Keratinocyte (primary cell): ENCODE measurements at regions not wholly inside any gene's neighbourhood (a gene's known extent, or its start where the extent isn't known, plus 50 kb on each side); places are given as distances from the start of the nearest gene placed in this dataset.

Experiments
- DNase-seq: peaks from one replicate; pipeline ENCODE4 v3.0.0-alpha.2; 2011; ENCODE audit warnings: low read depth, missing footprints, low spot score
- FAIRE-seq: peaks from 2 replicates; lab custom pipeline; 2011; peaks lifted over from hg19 to GRCh38; lab: Jason Lieb, UNC
- H2AFZ ChIP-seq: 2 replicates; pipeline ENCODE4 v1.6.0; 2012; ENCODE audit warnings: low read length, control low read depth, inconsistent platforms; ENCODE audit not compliant: control insufficient read depth
- H3K27ac ChIP-seq: 2 replicates; pipeline ENCODE4 v1.5.1; 2011; ENCODE audit warnings: low read length; ENCODE audit not compliant: control insufficient read depth, insufficient read depth
- H3K27me3 ChIP-seq: 3 replicates; pipeline ENCODE4 v1.6.0; 2011; ENCODE audit warnings: low read length; ENCODE audit not compliant: control insufficient read depth, insufficient read depth; ENCODE audit errors: extremely low read depth
- H3K36me3 ChIP-seq, 2 experiments: 2 replicates in 1 of 2; 3 replicates in 1 of 2; pipeline ENCODE4 v1.5.1; 2011; ENCODE audit warnings: low read length in 2 of 2, mild to moderate bottlenecking in 1 of 2; ENCODE audit not compliant: control insufficient read depth in 2 of 2, insufficient read depth in 2 of 2; ENCODE audit errors: extremely low read depth in 1 of 2
- H3K4me1 ChIP-seq: 3 replicates; pipeline ENCODE4 v1.5.1; 2011; ENCODE audit warnings: low read length; ENCODE audit not compliant: control insufficient read depth, insufficient read depth; ENCODE audit errors: extremely low read depth
- H3K4me2 ChIP-seq: 3 replicates; pipeline ENCODE4 v1.6.0; 2011; ENCODE audit warnings: low read depth, low read length; ENCODE audit not compliant: control insufficient read depth, insufficient read depth; ENCODE audit errors: extremely low read depth
- H3K4me3 ChIP-seq, 3 experiments: fragments of 200-600 bp in 1 of 3; sonication (generic) in 1 of 3; 2 replicates in 2 of 3; 3 replicates in 1 of 3; pipeline ENCODE4 v1.5.1; 2011 to 2016; ENCODE audit warnings: low read length in 3 of 3, mild to moderate bottlenecking in 3 of 3, control low read depth in 2 of 3, inconsistent platforms in 1 of 3, low read depth in 1 of 3, mixed read lengths in 1 of 3, mixed run types in 1 of 3, moderate library complexity in 1 of 3; ENCODE audit not compliant: control insufficient read depth in 2 of 3, insufficient read depth in 2 of 3; ENCODE audit errors: extremely low read depth in 1 of 3
- H3K79me2 ChIP-seq: 2 replicates; pipeline ENCODE4 v1.6.0; 2012; ENCODE audit warnings: low read length; ENCODE audit not compliant: control insufficient read depth, insufficient read depth
- H3K9ac ChIP-seq: 3 replicates; pipeline ENCODE4 v1.6.0; 2011; ENCODE audit warnings: low read length; ENCODE audit not compliant: control insufficient read depth, insufficient read depth; ENCODE audit errors: extremely low read depth
- H3K9me1 ChIP-seq: 3 replicates; pipeline ENCODE4 v1.6.0; 2011; ENCODE audit warnings: low read length; ENCODE audit not compliant: control insufficient read depth, insufficient read depth; ENCODE audit errors: extremely low read depth
- H3K9me3 ChIP-seq: 2 replicates; pipeline ENCODE4 v1.5.1; 2012; ENCODE audit warnings: low read depth, low read length; ENCODE audit not compliant: control insufficient read depth
- H4K20me1 ChIP-seq: 3 replicates; pipeline ENCODE4 v1.6.0; 2011; ENCODE audit warnings: low read length; ENCODE audit not compliant: control insufficient read depth, insufficient read depth; ENCODE audit errors: extremely low read depth
- CTCF ChIP-seq, 3 experiments: IDR thresholded peaks in 1 of 3; conservative IDR thresholded peaks in 1 of 3; optimal IDR thresholded peaks in 1 of 3; 2 replicates in 2 of 3; 3 replicates in 1 of 3; pipeline versions ENCODE3 to v1.5.1; 2011; ENCODE audit warnings: low read length in 3 of 3, mild to moderate bottlenecking in 3 of 3, moderate library complexity in 2 of 3, control low read depth in 1 of 3, inconsistent platforms in 1 of 3; ENCODE audit not compliant: insufficient read depth in 2 of 3; ENCODE audit errors: extremely low read depth in 1 of 3
- EZH2 ChIP-seq: IDR thresholded peaks from one replicate; pipeline ENCODE4 v1.6.1; 2012; ENCODE audit warnings: inconsistent platforms, mild to moderate bottlenecking, low read length, moderate library complexity
- dilution Hi-C: fragments of 300-500 bp; cut with MboI; formaldehyde crosslinking; loops from one replicate; pipeline ENCODE4 v1.7.0; 2020; ENCODE audit warnings: low sequenced_read_pairs; ENCODE audit not compliant: extremely low pct_ligation_motif_present

- Histone ChIP-seq H3K9me3 (no peaks in the 10 kb centered on the region), H3K4me2 (no peak overlapping the region), H3K79me2 (no peaks in the 10 kb centered on the region), H2AFZ (no peak overlapping the region), H3K27ac (no peak overlapping the region), H3K27me3 (no peaks in the 10 kb centered on the region), H3K4me3 (no peak overlapping the region), H3K4me1 (peaks cover 11% of the 10 kb centered on the region), H3K9me1 (no peaks in the 10 kb centered on the region), H3K36me3 (no peaks in the 10 kb centered on the region), H3K9ac (no peak overlapping the region), H4K20me1 (no peaks in the 10 kb centered on the region)
- FAIRE-seq (no peak), DNase-seq (no peak)
- dilution Hi-C loops, result no loop called here
- TF ChIP-seq CTCF (optimal IDR thresholded peaks at IDR 0.05 in 1 of 3, IDR thresholded peaks at IDR 0.05 in 1 of 3, conservative IDR thresholded peaks at IDR 0.05 in 1 of 3; ENCODE audit: extremely low read depth in 1 of 3, insufficient read depth in 2 of 3, low read length in 3 of 3) (no peak), EZH2 (no peak)
These were observed 105.7 kb upstream of the KL start for GRCh38 chr13:32910530-32910929.

- no peak overlapping the region for H3K27ac ChIP-seq
- no peaks in the 10 kb centered on the region for H4K20me1 ChIP-seq
- peaks cover 2% of the 10 kb centered on the region for H3K9me3 ChIP-seq
- H3K9ac ChIP-seq, result no peak overlapping the region
- no peaks in the 10 kb centered on the region for H3K79me2 ChIP-seq
- H3K27me3 ChIP-seq, result no peaks in the 10 kb centered on the region
- H3K4me1 ChIP-seq, result peaks cover 3% of the 10 kb centered on the region
- H3K4me3 ChIP-seq, result no peak overlapping the region
- DNase-seq (no peak), FAIRE-seq (peak; percentile 85)
- no peaks in the 10 kb centered on the region for H3K36me3 ChIP-seq
- H2AFZ ChIP-seq, result no peak overlapping the region
- TF ChIP-seq EZH2 (no peak), CTCF (optimal IDR thresholded peaks at IDR 0.05 in 1 of 3, IDR thresholded peaks at IDR 0.05 in 1 of 3, conservative IDR thresholded peaks at IDR 0.05 in 1 of 3; ENCODE audit: extremely low read depth in 1 of 3, insufficient read depth in 2 of 3, low read length in 3 of 3) (peak; percentile 63 to 95 (median 81))
- H3K4me2 ChIP-seq, result no peak overlapping the region
- dilution Hi-C loops, result no loop called here
- no peaks in the 10 kb centered on the region for H3K9me1 ChIP-seq
These were observed 104.7 kb upstream of the KL start for GRCh38 chr13:32911506-32911905.
